ENCODE measurements at regions not wholly inside any gene's neighbourhood (a gene's known extent, or its start where the extent isn't known, plus 50 kb on each side); places are given as distances from the start of the nearest gene placed in this dataset.
"Not testable (repeated sequence)": the region's sequence is repeated elsewhere in the genome, so short reads cannot be mapped to it uniquely, and the experiment has no call there.

- no peak overlapping the region for H3K4me3 ChIP-seq (ENCODE audit: low read length in 3 of 3)
- no peaks in the 10 kb centered on the region for H3K27me3 ChIP-seq (ENCODE audit: control insufficient read depth in 3 of 3, insufficient read depth in 3 of 3, low read length in 3 of 3)
- peaks cover 0 to 2% (median 0%) of the 10 kb centered on the region in 3 donors for H3K9me3 ChIP-seq (ENCODE audit: control insufficient read depth in 3 of 3, low read length in 3 of 3)
- no peaks in the 10 kb centered on the region for H3K36me3 ChIP-seq (ENCODE audit: control insufficient read depth in 3 of 3, insufficient read depth in 3 of 3, low read length in 3 of 3)
- no peaks in the 10 kb centered on the region for H3K4me1 ChIP-seq (ENCODE audit: control insufficient read depth in 3 of 3, insufficient read depth in 3 of 3, low read length in 3 of 3)
- no peak overlapping the region for H3K27ac ChIP-seq (ENCODE audit: low read depth, low read length)
- H3K9ac ChIP-seq (ENCODE audit: low read depth in 1 of 3, low read length in 3 of 3), result no peak overlapping the region
These were observed 302.7 kb downstream of the SFMBT2 start for GRCh38 chr10:7108141-7108540.

- H3K9me3 ChIP-seq (ENCODE audit: control insufficient read depth in 3 of 3, low read length in 3 of 3), result peaks cover 0 to 2% (median 0%) of the 10 kb centered on the region in 3 donors
- H3K4me3 ChIP-seq (ENCODE audit: low read length in 3 of 3), result no peak overlapping the region
- H3K36me3 ChIP-seq (ENCODE audit: control insufficient read depth in 3 of 3, insufficient read depth in 3 of 3, low read length in 3 of 3), result no peaks in the 10 kb centered on the region
- no peaks in the 10 kb centered on the region for H3K4me1 ChIP-seq (ENCODE audit: control insufficient read depth in 3 of 3, insufficient read depth in 3 of 3, low read length in 3 of 3)
- no peak overlapping the region for H3K27ac ChIP-seq (ENCODE audit: low read depth, low read length)
- no peak overlapping the region for H3K9ac ChIP-seq (ENCODE audit: low read depth in 1 of 3, low read length in 3 of 3)
- no peaks in the 10 kb centered on the region for H3K27me3 ChIP-seq (ENCODE audit: control insufficient read depth in 3 of 3, insufficient read depth in 3 of 3, low read length in 3 of 3)
These were observed 303.5 kb downstream of the SFMBT2 start for GRCh38 chr10:7107285-7107684.

GRCh38 chr10:7104379-7104778, 306.5 kb downstream of the SFMBT2 start:
- not testable (repeated sequence) for H3K36me3 ChIP-seq (ENCODE audit: control insufficient read depth in 3 of 3, insufficient read depth in 3 of 3, low read length in 3 of 3); H3K4me1 ChIP-seq (ENCODE audit: control insufficient read depth in 3 of 3, insufficient read depth in 3 of 3, low read length in 3 of 3)

GRCh38 chr10:7102557-7103349, 308.1 kb downstream of the SFMBT2 start:
- Histone ChIP-seq H3K9me3 (ENCODE audit: control insufficient read depth in 3 of 3, low read length in 3 of 3) (no peaks in the 10 kb centered on the region), H3K27ac (ENCODE audit: low read depth, low read length) (no peak overlapping the region), H3K4me3 (ENCODE audit: low read length in 3 of 3) (no peak overlapping the region), H3K9ac (ENCODE audit: low read depth in 1 of 3, low read length in 3 of 3) (no peak overlapping the region), H3K36me3 (ENCODE audit: control insufficient read depth in 3 of 3, insufficient read depth in 3 of 3, low read length in 3 of 3) (no peaks in the 10 kb centered on the region), H3K4me1 (ENCODE audit: control insufficient read depth in 3 of 3, insufficient read depth in 3 of 3, low read length in 3 of 3) (no peaks in the 10 kb centered on the region), H3K27me3 (ENCODE audit: control insufficient read depth in 3 of 3, insufficient read depth in 3 of 3, low read length in 3 of 3) (peaks cover 0 to 3% (median 0%) of the 10 kb centered on the region in 3 donors)

More at GRCh38 chr10:7104379-7104778, 306.5 kb downstream of the SFMBT2 start:
- not testable (repeated sequence) for H3K9ac ChIP-seq (ENCODE audit: low read depth in 1 of 3, low read length in 3 of 3); H3K9me3 ChIP-seq (ENCODE audit: control insufficient read depth in 3 of 3, low read length in 3 of 3); H3K27ac ChIP-seq (ENCODE audit: low read depth, low read length); H3K27me3 ChIP-seq (ENCODE audit: control insufficient read depth in 3 of 3, insufficient read depth in 3 of 3, low read length in 3 of 3); H3K4me3 ChIP-seq (ENCODE audit: low read length in 3 of 3)

GRCh38 chr10:7102084-7102483, 308.8 kb downstream of the SFMBT2 start:
- H3K27ac ChIP-seq (ENCODE audit: low read depth, low read length), result no peak overlapping the region
- H3K9me3 ChIP-seq (ENCODE audit: control insufficient read depth in 3 of 3, low read length in 3 of 3), result no peaks in the 10 kb centered on the region
- H3K9ac ChIP-seq (ENCODE audit: low read depth in 1 of 3, low read length in 3 of 3), result no peak overlapping the region
- H3K36me3 ChIP-seq (ENCODE audit: control insufficient read depth in 3 of 3, insufficient read depth in 3 of 3, low read length in 3 of 3), result no peaks in the 10 kb centered on the region
- H3K27me3 ChIP-seq (ENCODE audit: control insufficient read depth in 3 of 3, insufficient read depth in 3 of 3, low read length in 3 of 3), result peaks cover 0 to 3% (median 0%) of the 10 kb centered on the region in 3 donors
- no peak overlapping the region for H3K4me3 ChIP-seq (ENCODE audit: low read length in 3 of 3)
- H3K4me1 ChIP-seq (ENCODE audit: control insufficient read depth in 3 of 3, insufficient read depth in 3 of 3, low read length in 3 of 3), result no peaks in the 10 kb centered on the region

GRCh38 chr10:7101451-7101850, 309.4 kb downstream of the SFMBT2 start:
- Histone ChIP-seq H3K4me1 (ENCODE audit: control insufficient read depth in 3 of 3, insufficient read depth in 3 of 3, low read length in 3 of 3) (no peaks in the 10 kb centered on the region), H3K36me3 (ENCODE audit: control insufficient read depth in 3 of 3, insufficient read depth in 3 of 3, low read length in 3 of 3) (no peaks in the 10 kb centered on the region), H3K9ac (ENCODE audit: low read depth in 1 of 3, low read length in 3 of 3) (no peak overlapping the region), H3K27ac (ENCODE audit: low read depth, low read length) (no peak overlapping the region), H3K9me3 (ENCODE audit: control insufficient read depth in 3 of 3, low read length in 3 of 3) (no peaks in the 10 kb centered on the region), H3K4me3 (ENCODE audit: low read length in 3 of 3) (no peak overlapping the region), H3K27me3 (ENCODE audit: control insufficient read depth in 3 of 3, insufficient read depth in 3 of 3, low read length in 3 of 3) (peaks cover 0 to 3% (median 0%) of the 10 kb centered on the region in 3 donors)

GRCh38 chr10:7100032-7100702, 310.7 kb downstream of the SFMBT2 start:
- no peak overlapping the region for H3K9ac ChIP-seq (ENCODE audit: low read depth in 1 of 3, low read length in 3 of 3)
- no peaks in the 10 kb centered on the region for H3K4me1 ChIP-seq (ENCODE audit: control insufficient read depth in 3 of 3, insufficient read depth in 3 of 3, low read length in 3 of 3)

GRCh38 chr10:7098160-7098762, 312.6 kb downstream of the SFMBT2 start:
- Histone ChIP-seq H3K27me3 (ENCODE audit: control insufficient read depth in 3 of 3, insufficient read depth in 3 of 3, low read length in 3 of 3) (peaks cover 0 to 3% (median 0%) of the 10 kb centered on the region in 3 donors), H3K36me3 (ENCODE audit: control insufficient read depth in 3 of 3, insufficient read depth in 3 of 3, low read length in 3 of 3) (no peaks in the 10 kb centered on the region), H3K9me3 (ENCODE audit: control insufficient read depth in 3 of 3, low read length in 3 of 3) (no peaks in the 10 kb centered on the region), H3K4me3 (ENCODE audit: low read length in 3 of 3) (no peak overlapping the region), H3K27ac (ENCODE audit: low read depth, low read length) (no peak overlapping the region), H3K4me1 (ENCODE audit: control insufficient read depth in 3 of 3, insufficient read depth in 3 of 3, low read length in 3 of 3) (no peaks in the 10 kb centered on the region), H3K9ac (ENCODE audit: low read depth in 1 of 3, low read length in 3 of 3) (no peak overlapping the region)

More at GRCh38 chr10:7100032-7100702, 310.7 kb downstream of the SFMBT2 start:
- no peaks in the 10 kb centered on the region for H3K36me3 ChIP-seq (ENCODE audit: control insufficient read depth in 3 of 3, insufficient read depth in 3 of 3, low read length in 3 of 3)
- H3K27ac ChIP-seq (ENCODE audit: low read depth, low read length), result no peak overlapping the region
- peaks cover 0 to 3% (median 0%) of the 10 kb centered on the region in 3 donors for H3K27me3 ChIP-seq (ENCODE audit: control insufficient read depth in 3 of 3, insufficient read depth in 3 of 3, low read length in 3 of 3)
- no peak overlapping the region for H3K4me3 ChIP-seq (ENCODE audit: low read length in 3 of 3)
- H3K9me3 ChIP-seq (ENCODE audit: control insufficient read depth in 3 of 3, low read length in 3 of 3), result no peaks in the 10 kb centered on the region

- H3K9ac ChIP-seq (ENCODE audit: low read depth in 1 of 3, low read length in 3 of 3), result no peak overlapping the region
- H3K27ac ChIP-seq (ENCODE audit: low read depth, low read length), result no peak overlapping the region
- no peaks in the 10 kb centered on the region for H3K9me3 ChIP-seq (ENCODE audit: control insufficient read depth in 3 of 3, low read length in 3 of 3)
- no peak overlapping the region for H3K4me3 ChIP-seq (ENCODE audit: low read length in 3 of 3)
- no peaks in the 10 kb centered on the region for H3K36me3 ChIP-seq (ENCODE audit: control insufficient read depth in 3 of 3, insufficient read depth in 3 of 3, low read length in 3 of 3)
- H3K4me1 ChIP-seq (ENCODE audit: control insufficient read depth in 3 of 3, insufficient read depth in 3 of 3, low read length in 3 of 3), result no peaks in the 10 kb centered on the region
- no peaks in the 10 kb centered on the region for H3K27me3 ChIP-seq (ENCODE audit: control insufficient read depth in 3 of 3, insufficient read depth in 3 of 3, low read length in 3 of 3)
These were observed 316.1 kb downstream of the SFMBT2 start for GRCh38 chr10:7094781-7095180.

- Histone ChIP-seq H3K27ac (ENCODE audit: low read depth, low read length) (no peak overlapping the region), H3K27me3 (ENCODE audit: control insufficient read depth in 3 of 3, insufficient read depth in 3 of 3, low read length in 3 of 3) (no peaks in the 10 kb centered on the region)
These were observed 317.5 kb downstream of the SFMBT2 start for GRCh38 chr10:7093368-7093767.

More at GRCh38 chr10:7093368-7093767, 317.5 kb downstream of the SFMBT2 start:
- H3K36me3 ChIP-seq (ENCODE audit: control insufficient read depth in 3 of 3, insufficient read depth in 3 of 3, low read length in 3 of 3), result no peaks in the 10 kb centered on the region
- no peak overlapping the region for H3K9ac ChIP-seq (ENCODE audit: low read depth in 1 of 3, low read length in 3 of 3)
- no peak overlapping the region for H3K4me3 ChIP-seq (ENCODE audit: low read length in 3 of 3)
- no peaks in the 10 kb centered on the region for H3K9me3 ChIP-seq (ENCODE audit: control insufficient read depth in 3 of 3, low read length in 3 of 3)
- no peaks in the 10 kb centered on the region for H3K4me1 ChIP-seq (ENCODE audit: control insufficient read depth in 3 of 3, insufficient read depth in 3 of 3, low read length in 3 of 3)
